GM12878 (cell line): ENCODE measurements at regions not wholly inside any gene's neighbourhood (a gene's known extent, or its start where the extent isn't known, plus 50 kb on each side); places are given as distances from the start of the nearest gene placed in this dataset.

Source experiments
- CHD2 ChIP-seq: IDR thresholded peaks from 2 replicates; pipeline ENCODE4 v1.6.1; 2011; ENCODE audit warnings: low read depth, low read length, improper control_type of control experiment, borderline replicate concordance
- MEF2A ChIP-seq: IDR thresholded peaks from 2 replicates; pipeline ENCODE4 v1.6.1; 2011; ENCODE audit warnings: low read depth, mild to moderate bottlenecking, low read length, moderate library complexity; ENCODE audit not compliant: insufficient read depth
- SUZ12 ChIP-seq: fragments of 200-600 bp; sonication (generic); IDR thresholded peaks from one replicate; pipeline ENCODE4 v1.6.1; 2018; ENCODE audit warnings: antibody characterized with exemption, mild to moderate bottlenecking; ENCODE audit not compliant: unreplicated experiment
- TARDBP ChIP-seq: IDR thresholded peaks from 2 replicates; pipeline ENCODE4 v1.6.1; 2016; ENCODE audit warnings: borderline replicate concordance
- TF ChIP-seq, protein P1 (sequence below): IDR thresholded peaks from 2 replicates; pipeline ENCODE4 v1.6.1; 2012; ENCODE audit warnings: low read depth, low read length, improper control_type of control experiment
- TF ChIP-seq, protein P2 (sequence below), 3 experiments: IDR thresholded peaks in 2 of 3; conservative IDR thresholded peaks in 1 of 3; 2 replicates each; pipeline ENCODE4 v1.5.1; 2011; ENCODE audit warnings: low read depth in 3 of 3, low read length in 3 of 3, mild to moderate bottlenecking in 3 of 3, control low read depth in 2 of 3, moderate library complexity in 2 of 3, inconsistent platforms in 1 of 3, mixed read lengths in 1 of 3; ENCODE audit not compliant: control insufficient read depth in 2 of 3, insufficient read depth in 1 of 3; ENCODE audit errors: extremely low read depth in 1 of 3
- TF ChIP-seq, protein P3 (sequence below): IDR thresholded peaks from 2 replicates; pipeline ENCODE4 v1.6.1; 2012; ENCODE audit warnings: improper control_type of control experiment, low read depth, low read length; ENCODE audit not compliant: insufficient replicate concordance

DNA sequence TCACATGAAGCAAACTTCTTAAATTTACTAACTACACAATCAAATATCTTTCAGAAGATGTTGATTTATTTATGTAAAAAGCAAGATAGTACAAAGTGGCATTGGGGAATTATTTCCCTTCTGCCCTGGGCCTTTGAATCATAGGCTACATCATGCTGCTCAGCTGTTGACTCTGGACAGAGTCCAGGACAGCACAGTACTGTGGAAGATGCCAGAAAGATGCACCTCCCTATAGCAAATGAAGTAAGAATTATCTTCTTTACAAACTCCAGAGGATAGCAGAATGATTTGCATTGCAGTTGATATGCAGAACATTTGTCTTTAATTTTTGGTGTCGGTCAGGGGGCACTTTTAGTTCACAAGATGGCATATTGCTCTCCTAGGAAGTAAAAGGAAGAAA is 1354.5 kb upstream of the ZEB2 start:
- TF ChIP-seq, protein P1, sequence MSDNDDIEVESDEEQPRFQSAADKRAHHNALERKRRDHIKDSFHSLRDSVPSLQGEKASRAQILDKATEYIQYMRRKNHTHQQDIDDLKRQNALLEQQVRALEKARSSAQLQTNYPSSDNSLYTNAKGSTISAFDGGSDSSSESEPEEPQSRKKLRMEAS, result no peak
- TF ChIP-seq, protein P2, sequence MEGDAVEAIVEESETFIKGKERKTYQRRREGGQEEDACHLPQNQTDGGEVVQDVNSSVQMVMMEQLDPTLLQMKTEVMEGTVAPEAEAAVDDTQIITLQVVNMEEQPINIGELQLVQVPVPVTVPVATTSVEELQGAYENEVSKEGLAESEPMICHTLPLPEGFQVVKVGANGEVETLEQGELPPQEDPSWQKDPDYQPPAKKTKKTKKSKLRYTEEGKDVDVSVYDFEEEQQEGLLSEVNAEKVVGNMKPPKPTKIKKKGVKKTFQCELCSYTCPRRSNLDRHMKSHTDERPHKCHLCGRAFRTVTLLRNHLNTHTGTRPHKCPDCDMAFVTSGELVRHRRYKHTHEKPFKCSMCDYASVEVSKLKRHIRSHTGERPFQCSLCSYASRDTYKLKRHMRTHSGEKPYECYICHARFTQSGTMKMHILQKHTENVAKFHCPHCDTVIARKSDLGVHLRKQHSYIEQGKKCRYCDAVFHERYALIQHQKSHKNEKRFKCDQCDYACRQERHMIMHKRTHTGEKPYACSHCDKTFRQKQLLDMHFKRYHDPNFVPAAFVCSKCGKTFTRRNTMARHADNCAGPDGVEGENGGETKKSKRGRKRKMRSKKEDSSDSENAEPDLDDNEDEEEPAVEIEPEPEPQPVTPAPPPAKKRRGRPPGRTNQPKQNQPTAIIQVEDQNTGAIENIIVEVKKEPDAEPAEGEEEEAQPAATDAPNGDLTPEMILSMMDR (IDR thresholded peaks at IDR 0.05 in 2 of 3, conservative IDR thresholded peaks at IDR 0.05 in 1 of 3; ENCODE audit: control insufficient read depth in 2 of 3, extremely low read depth in 1 of 3, insufficient read depth in 1 of 3, low read depth in 3 of 3, low read length in 3 of 3), result no peak
- no peak for TF ChIP-seq CHD2
- TF ChIP-seq TARDBP, result no peak
- TF ChIP-seq, protein P3, sequence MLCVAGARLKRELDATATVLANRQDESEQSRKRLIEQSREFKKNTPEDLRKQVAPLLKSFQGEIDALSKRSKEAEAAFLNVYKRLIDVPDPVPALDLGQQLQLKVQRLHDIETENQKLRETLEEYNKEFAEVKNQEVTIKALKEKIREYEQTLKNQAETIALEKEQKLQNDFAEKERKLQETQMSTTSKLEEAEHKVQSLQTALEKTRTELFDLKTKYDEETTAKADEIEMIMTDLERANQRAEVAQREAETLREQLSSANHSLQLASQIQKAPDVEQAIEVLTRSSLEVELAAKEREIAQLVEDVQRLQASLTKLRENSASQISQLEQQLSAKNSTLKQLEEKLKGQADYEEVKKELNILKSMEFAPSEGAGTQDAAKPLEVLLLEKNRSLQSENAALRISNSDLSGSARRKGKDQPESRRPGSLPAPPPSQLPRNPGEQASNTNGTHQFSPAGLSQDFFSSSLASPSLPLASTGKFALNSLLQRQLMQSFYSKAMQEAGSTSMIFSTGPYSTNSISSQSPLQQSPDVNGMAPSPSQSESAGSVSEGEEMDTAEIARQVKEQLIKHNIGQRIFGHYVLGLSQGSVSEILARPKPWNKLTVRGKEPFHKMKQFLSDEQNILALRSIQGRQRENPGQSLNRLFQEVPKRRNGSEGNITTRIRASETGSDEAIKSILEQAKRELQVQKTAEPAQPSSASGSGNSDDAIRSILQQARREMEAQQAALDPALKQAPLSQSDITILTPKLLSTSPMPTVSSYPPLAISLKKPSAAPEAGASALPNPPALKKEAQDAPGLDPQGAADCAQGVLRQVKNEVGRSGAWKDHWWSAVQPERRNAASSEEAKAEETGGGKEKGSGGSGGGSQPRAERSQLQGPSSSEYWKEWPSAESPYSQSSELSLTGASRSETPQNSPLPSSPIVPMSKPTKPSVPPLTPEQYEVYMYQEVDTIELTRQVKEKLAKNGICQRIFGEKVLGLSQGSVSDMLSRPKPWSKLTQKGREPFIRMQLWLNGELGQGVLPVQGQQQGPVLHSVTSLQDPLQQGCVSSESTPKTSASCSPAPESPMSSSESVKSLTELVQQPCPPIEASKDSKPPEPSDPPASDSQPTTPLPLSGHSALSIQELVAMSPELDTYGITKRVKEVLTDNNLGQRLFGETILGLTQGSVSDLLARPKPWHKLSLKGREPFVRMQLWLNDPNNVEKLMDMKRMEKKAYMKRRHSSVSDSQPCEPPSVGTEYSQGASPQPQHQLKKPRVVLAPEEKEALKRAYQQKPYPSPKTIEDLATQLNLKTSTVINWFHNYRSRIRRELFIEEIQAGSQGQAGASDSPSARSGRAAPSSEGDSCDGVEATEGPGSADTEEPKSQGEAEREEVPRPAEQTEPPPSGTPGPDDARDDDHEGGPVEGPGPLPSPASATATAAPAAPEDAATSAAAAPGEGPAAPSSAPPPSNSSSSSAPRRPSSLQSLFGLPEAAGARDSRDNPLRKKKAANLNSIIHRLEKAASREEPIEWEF, result no peak
- no peak for TF ChIP-seq MEF2A
- TF ChIP-seq SUZ12, result no peak
